ENCODE measurements at regions not wholly inside any gene's neighbourhood (a gene's known extent, or its start where the extent isn't known, plus 50 kb on each side); places are given as distances from the start of the nearest gene placed in this dataset.
"Not testable (repeated sequence)": the region's sequence is repeated elsewhere in the genome, so short reads cannot be mapped to it uniquely, and the experiment has no call there.

GRCh38 chr7:55261386-55261770 is 103.8 kb upstream of the LANCL2 start:
- POLR2A ChIA-PET (ENCODE audit: low non-redundant PET): no interaction called here
- DNase-seq (ENCODE audit: low spot score): no peak
- no peak overlapping the region for H3K27ac ChIP-seq
- CTCF ChIA-PET: no interaction called here
- no peak for TF ChIP-seq CTCF (conservative IDR thresholded peaks at IDR 0.05; ENCODE audit: low read depth)

GRCh38 chr7:55265328-55265727 is 99.8 kb upstream of the LANCL2 start:
- POLR2A ChIA-PET (ENCODE audit: low non-redundant PET); H3K27ac ChIP-seq; DNase-seq (ENCODE audit: low spot score): not testable (repeated sequence)
- CTCF ChIA-PET: interaction anchor here (1.1 to 1.6 kb wide), 2 partner anchors 9 to 492 kb away, joined by 4 to 6 read pairs; no protein-coding TSS in a partner anchor

GRCh38 chr7:55265836-55266642 is 99.1 kb upstream of the LANCL2 start:
- TF ChIP-seq CTCF (conservative IDR thresholded peaks at IDR 0.05; ENCODE audit: low read depth): no peak
- H3K27ac ChIP-seq: no peak overlapping the region
- CTCF ChIA-PET: interaction anchor here (0.7 to 1.6 kb wide), 3 partner anchors 10 to 492 kb away, joined by 3 to 6 read pairs (median 4); no protein-coding TSS in a partner anchor
- POLR2A ChIA-PET (ENCODE audit: low non-redundant PET): no interaction called here
- no peak for DNase-seq (ENCODE audit: low spot score)

DNA sequence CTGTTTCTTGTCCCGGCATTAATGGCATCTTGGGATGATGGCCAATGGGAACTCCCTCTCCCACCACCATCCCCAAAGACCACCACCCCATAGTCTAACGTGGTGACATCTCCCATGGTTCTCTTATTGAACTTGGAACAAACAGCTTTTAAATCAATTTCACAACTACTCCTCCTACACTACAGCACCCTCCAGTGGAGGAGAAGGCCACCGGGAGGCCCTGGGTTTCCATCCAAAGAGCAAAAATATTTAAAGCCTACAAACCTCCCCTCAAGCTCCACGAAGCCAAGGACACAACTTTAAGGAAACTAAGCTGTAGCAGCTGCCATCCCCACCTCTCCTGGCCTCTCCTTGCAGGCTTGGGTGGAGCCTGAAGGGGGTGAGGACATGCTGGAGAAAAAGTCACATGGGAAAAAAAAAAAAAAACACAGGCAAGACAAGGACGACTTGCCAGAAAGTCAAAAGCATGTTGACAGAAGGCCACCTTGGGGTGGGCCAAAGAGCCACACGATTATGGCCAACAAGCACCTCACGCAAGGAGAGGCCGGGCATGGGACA is 94.0 kb upstream of the LANCL2 start:
- TF ChIP-seq CTCF (conservative IDR thresholded peaks at IDR 0.05; ENCODE audit: low read depth): 0 out of 2 replicates have a peak, but pooled peaks have one; percentile 9
- CTCF ChIA-PET: interaction anchor here (0.6 to 0.8 kb wide), 2 partner anchors 16 to 383 kb away, joined by 3 to 5 read pairs; no protein-coding TSS in a partner anchor
- no peak for DNase-seq (ENCODE audit: low spot score)
- POLR2A ChIA-PET (ENCODE audit: low non-redundant PET): no interaction called here
- H3K27ac ChIP-seq: no peak overlapping the region

- no peak overlapping the region for H3K27ac ChIP-seq
- POLR2A ChIA-PET (ENCODE audit: low non-redundant PET): no interaction called here
- CTCF ChIA-PET: interaction anchor here (0.8 kb wide), 1 partner anchor 16 kb away, joined by 5 read pairs; no protein-coding TSS in a partner anchor
- DNase-seq (ENCODE audit: low spot score): no peak
- no peak for TF ChIP-seq CTCF (conservative IDR thresholded peaks at IDR 0.05; ENCODE audit: low read depth)
These were observed 93.5 kb upstream of the LANCL2 start for GRCh38 chr7:55271661-55272060.

- TF ChIP-seq CTCF (conservative IDR thresholded peaks at IDR 0.05; ENCODE audit: low read depth): no peak
- no peak for DNase-seq (ENCODE audit: low spot score)
- ChIA-PET POLR2A (ENCODE audit: low non-redundant PET) (no interaction called here), CTCF (interaction anchor here (0.7 to 1.6 kb wide), 2 partner anchors 498 to 502 kb away, joined by 3 to 4 read pairs; no protein-coding TSS in a partner anchor)
- H3K27ac ChIP-seq: no peak overlapping the region
These were observed 92.8 kb upstream of the LANCL2 start for GRCh38 chr7:55272328-55272727.
